HG03095 (cell line): ENCODE measurements at regions not wholly inside any gene's neighbourhood (a gene's known extent, or its start where the extent isn't known, plus 50 kb on each side); places are given as distances from the start of the nearest gene placed in this dataset.
"Not testable (repeated sequence)": the region's sequence is repeated elsewhere in the genome, so short reads cannot be mapped to it uniquely, and the experiment has no call there.

ENCODE experiments used
- ATAC-seq: cut with Tn5 transposase; IDR thresholded peaks from one replicate; pipeline ENCODE4 v1.9.1; 2021; ENCODE audit warnings: moderate library complexity; ENCODE audit not compliant: unreplicated experiment

DNA sequence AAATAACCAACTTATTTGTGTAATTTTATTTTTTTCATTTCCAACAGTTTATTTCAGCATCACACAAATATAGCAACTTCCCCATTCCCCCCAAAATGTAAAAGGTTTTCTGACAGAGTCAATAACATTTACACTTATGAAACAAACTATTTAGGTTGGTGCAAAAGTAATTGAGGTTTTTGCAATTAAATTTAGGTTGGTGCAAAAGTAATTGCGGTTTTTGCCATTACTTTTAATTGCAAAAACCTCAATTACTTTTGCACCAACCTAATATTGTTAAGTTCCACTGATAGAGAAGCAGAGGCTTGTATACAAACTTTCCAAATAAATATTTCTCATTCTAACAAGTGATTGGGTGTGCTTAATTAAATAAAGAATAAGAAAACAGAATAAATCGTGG, 270.9 kb upstream of the DUSP10 start:
- no peak for ATAC-seq

DNA sequence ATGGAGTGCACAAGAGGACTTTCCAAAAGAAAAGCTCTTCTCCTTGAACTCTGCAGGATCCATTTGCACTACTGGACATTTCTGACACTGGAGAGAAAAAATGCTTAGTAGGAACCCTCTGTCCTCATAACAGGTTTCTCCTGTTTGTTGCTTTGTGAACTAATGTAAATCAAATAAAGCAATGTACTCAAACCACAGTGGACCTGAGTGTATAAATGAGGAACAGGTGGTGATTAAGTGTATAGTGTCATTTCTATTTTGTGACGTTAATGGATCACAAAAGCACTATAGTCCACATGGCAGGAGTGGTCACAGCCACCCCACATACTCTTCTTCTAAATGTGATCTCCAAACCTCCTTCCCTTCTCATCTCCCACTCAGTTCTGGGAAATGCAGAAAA, 268.4 kb upstream of the DUSP10 start:
- ATAC-seq: no peak

DNA sequence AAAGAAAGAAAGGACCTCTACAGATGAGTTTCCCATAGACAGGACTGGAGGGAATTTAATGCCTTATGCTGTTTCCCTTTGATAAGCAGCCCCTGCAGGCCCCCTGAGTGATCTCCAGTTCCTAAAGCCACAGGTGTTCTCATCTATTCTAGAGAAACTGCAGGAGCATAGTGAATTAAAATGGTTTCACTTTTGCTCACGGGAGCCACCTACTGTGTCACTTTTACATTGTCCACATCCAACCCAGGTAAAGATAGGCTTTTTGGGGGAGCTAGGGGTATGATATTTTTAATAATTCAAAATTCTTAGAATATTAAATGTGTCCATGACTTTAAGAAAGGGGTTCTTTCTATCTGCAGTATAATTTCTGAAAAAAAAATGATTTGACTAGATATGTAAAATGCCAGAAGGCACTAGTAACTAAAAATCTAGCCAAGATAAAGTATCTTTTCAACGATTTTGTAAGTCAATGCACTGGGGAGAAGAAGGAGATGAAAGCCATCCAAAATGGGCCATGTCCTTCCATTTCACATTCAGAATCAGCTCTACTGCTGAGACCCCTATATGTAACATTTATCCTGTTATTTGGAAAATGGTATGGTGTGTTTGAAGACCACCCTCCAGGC, 267.3 kb upstream of the DUSP10 start:
- ATAC-seq: no peak

GRCh38 chr1:222006715-222007114, 264.8 kb upstream of the DUSP10 start:
- ATAC-seq: no peak

- ATAC-seq: no peak
These were observed 262.9 kb upstream of the DUSP10 start for GRCh38 chr1:222004784-222005183.

DNA sequence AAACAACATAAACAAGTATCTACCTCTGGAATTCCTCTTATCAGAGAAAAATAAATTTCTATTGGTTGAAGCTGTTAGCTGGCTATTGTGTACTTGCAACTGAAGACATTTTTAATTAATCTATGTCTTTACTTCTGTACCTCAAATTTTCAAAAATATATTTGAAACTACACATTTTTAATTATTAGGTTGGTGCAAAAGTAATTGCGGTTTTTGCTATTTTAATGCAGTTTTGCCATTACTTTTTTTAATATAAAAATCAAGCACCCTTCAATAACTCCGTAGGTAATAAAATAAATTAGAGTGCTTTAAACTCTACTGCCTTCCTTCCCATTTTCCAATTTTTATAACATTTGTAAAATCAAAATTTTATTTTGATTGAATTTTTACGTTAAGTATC, 262.1 kb upstream of the DUSP10 start:
- ATAC-seq: no peak

DNA sequence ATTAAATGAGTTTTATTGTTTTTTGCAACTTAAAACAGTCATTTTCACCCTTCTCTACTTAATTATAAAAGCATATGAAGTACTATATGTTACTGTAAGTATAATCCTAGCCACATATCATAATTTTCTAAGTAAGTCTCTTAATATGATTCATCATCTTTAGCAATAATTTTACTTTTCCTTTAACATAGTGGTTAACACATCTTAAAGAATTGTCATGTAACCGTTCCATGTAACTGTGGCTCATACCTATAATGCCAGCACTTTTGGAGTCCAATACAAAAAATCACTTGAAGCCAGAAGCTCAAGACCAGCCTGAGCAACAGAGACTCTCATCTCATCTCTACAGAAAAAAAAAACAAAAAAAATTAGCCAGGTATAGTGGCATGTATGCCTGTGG, 260.6 kb upstream of the DUSP10 start:
- ATAC-seq: no peak

DNA sequence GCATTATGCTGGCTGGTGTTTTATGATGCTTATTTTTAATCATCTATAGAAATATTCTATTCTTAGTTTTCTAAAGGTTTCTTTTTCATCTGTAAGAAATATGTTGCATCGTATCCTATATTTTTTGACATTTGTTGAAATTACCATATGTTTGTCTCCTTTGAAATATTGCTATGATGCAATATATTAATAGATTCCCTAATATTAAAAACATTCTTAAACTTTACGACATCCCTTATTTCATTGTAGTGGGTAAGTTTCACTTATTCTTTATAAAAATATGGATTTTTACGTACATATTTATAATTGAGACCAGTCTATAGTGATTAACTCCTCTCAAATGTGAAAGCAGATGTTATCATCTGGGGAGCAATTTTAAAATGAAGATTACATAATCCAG, 258.2 kb upstream of the DUSP10 start:
- no peak for ATAC-seq

DNA sequence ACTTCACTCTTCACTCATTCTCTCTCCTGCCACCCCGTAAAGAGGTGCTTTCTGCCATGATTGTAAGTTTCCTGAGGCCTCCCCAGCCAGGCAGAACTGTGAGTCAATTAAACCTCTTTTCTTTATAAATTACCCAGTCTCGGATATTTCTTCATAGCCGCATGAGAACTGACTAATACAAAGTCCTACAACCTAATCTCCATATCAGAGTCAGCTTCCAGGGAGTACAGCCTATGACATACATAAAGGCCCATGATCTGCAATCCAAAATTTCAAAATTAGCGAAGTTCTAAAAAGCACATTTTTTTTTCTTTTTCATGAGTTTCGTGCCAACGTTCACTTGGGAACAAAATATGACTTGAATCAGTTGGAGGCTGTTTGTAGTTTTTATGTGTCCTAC, 256.9 kb upstream of the DUSP10 start:
- ATAC-seq: no peak

- no peak for ATAC-seq
These were observed 256.3 kb upstream of the DUSP10 start for GRCh38 chr1:221998186-221998612.

DNA sequence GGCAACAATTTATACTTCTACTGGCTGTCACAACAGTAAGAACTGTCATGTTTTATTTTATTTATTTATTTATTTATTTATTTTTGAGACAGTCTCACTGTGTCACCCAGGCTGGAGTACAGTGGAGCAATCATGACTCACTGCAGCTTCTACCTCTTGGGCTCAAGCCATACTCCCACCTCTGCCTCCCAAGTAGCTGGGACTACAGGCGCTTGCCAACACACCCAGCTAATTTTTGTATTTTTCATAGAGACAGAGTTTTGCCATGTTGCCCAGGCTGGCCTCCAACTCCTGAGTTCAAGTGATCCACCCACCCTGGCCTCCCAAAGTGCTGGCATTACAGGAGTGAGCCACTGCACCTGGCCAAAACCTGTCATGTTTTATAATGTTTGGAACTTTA, 255.1 kb upstream of the DUSP10 start:
- not testable (repeated sequence) for ATAC-seq

DNA sequence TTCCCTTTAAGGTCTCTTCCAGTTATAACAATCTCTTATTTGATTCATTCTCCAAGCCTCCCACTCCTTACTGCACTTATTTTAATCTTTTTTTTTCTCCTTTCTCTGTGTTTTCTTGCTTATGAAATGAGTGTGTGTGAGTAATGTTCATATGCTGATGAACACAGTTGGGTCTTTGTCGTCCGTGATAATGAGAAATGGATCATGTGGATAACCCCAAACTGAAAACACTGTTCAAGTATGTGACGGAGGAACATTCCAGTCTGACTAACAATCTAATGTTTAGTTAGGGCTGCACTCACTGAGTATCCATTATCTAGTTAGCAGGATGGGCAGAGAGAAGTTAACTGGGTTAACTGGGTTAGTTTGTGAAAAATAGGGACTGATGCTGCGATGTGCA, 253.1 kb upstream of the DUSP10 start:
- ATAC-seq: no peak

- ATAC-seq: peak; percentile 79
These were observed 252.4 kb upstream of the DUSP10 start for GRCh38 chr1:221994274-221994698.

DNA sequence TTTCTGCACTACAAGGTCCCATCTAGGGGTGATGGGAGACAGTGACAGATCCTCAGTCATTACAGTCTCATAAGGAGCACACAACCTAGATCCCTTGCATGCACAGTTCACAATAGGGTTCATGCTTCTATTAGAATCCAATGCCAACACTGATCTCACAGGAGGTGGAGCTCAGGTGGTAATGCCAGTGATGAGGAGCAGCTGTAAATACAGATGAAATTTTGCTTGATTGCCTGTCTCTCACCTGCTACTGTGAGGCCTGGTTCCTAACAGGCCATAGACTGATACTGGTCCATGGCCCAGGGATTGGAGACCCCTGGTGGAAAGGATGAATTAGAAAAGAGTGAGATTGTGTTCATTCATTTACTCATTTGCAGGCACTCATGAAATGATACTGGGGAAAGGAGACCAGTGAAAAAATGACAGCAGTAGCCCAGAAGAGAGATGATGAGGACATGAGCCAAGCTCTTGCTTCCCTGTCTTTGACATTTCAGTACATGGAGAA, 251.6 kb upstream of the DUSP10 start:
- ATAC-seq: no peak

GRCh38 chr1:221992427-221992826, 250.5 kb upstream of the DUSP10 start:
- no peak for ATAC-seq

DNA sequence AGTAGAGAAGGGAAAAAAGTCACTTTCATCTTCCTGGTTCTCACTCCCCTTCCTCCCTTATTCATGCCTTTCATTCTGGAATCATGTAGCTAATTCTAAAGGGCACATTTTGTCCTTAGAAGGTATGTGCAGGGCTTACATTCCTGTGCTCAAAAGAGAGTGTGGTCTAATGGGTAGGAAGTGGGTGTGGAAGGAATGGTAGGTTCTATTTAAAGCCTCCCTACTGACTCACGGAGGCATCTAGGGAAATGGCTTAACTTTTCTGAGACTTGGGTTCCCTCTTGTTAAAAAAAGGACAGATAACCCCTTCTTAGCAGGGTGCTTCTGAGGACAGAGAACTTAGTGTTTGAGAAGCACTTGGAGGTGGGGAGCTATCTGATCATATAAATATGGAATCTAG, 249.3 kb upstream of the DUSP10 start:
- ATAC-seq: no peak

DNA sequence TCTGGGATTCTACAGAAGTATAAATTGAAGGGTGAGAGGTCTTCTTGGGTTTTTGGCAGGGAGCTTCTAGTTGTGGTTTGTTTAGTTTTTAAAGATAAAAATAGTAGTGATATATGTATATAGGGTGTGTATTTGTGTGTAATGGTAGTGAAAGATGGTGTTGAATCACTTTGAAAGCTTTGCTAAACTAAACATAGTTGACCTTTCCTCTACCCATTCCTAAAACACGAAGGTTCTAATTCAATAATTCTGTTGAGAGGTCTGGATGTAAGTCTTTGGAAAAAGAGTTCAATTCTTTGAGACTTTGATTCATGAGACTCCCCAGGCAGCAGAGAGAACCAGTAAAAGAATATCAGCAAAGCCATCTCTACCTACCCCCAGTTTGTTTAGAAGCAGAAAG, 247.9 kb upstream of the DUSP10 start:
- no peak for ATAC-seq

GRCh38 chr1:221988829-221989228, 246.9 kb upstream of the DUSP10 start:
- no peak for ATAC-seq

DNA sequence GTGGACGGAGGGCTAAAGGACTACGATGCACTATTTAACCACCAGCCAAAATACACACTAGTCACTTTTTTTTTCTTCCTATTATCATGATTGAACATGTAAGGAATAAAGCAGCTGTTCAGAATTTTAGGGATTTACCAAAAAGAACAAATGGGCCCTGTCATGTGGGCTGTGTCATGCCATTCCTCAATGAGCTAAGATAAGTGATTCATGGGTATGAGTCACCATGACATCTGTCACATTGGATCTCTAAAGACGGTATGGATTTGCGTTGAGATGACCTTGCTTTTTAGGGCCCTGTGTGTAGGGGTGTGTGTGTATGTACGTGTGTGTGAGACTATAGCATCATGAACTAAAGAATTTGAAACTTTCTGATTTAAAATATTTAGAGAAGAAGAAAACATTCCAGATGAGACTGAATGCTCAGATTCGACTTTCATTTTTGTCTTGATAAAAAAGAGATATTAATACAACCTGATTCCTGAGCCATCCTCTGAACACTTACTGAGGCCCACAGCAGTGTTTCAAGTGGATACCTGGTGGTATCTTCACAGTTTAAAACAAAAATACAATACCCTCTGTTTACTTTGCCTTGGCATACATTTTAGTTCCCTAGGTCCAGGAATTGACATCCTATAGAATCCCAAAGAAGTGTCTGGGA, 246.1 kb upstream of the DUSP10 start:
- no peak for ATAC-seq

DNA sequence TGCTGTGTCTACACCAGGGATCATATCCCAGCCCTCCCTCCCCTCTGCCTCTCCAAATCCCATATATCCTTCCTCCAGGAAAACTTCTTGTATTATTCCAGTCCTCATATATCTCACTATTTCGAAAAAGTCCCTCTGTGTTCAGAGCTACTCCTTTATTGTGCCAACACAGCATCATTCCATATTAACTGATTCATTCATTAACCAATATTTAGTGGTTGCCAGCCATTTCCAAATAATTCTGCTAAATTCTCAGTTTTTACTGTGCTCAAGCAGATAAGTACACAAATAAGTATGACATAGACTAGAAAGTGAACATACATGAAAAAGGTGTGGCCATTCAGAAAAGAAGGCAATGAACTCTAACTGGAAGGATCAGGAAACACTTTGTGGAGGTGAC, 241.6 kb upstream of the DUSP10 start:
- ATAC-seq: no peak

- ATAC-seq: no peak
These were observed 239.6 kb upstream of the DUSP10 start for GRCh38 chr1:221981461-221981860.

GRCh38 chr1:221979444-221980032, 237.6 kb upstream of the DUSP10 start:
- ATAC-seq: no peak
